H4 (cell line): ENCODE measurements at regions not wholly inside any gene's neighbourhood (a gene's known extent, or its start where the extent isn't known, plus 50 kb on each side); places are given as distances from the start of the nearest gene placed in this dataset.
"Not testable (repeated sequence)": the region's sequence is repeated elsewhere in the genome, so short reads cannot be mapped to it uniquely, and the experiment has no call there.

Source experiments
- DNase-seq: peaks from one replicate; pipeline ENCODE4 v3.0.0-alpha.2; 2015; ENCODE audit warnings: low spot score

DNA sequence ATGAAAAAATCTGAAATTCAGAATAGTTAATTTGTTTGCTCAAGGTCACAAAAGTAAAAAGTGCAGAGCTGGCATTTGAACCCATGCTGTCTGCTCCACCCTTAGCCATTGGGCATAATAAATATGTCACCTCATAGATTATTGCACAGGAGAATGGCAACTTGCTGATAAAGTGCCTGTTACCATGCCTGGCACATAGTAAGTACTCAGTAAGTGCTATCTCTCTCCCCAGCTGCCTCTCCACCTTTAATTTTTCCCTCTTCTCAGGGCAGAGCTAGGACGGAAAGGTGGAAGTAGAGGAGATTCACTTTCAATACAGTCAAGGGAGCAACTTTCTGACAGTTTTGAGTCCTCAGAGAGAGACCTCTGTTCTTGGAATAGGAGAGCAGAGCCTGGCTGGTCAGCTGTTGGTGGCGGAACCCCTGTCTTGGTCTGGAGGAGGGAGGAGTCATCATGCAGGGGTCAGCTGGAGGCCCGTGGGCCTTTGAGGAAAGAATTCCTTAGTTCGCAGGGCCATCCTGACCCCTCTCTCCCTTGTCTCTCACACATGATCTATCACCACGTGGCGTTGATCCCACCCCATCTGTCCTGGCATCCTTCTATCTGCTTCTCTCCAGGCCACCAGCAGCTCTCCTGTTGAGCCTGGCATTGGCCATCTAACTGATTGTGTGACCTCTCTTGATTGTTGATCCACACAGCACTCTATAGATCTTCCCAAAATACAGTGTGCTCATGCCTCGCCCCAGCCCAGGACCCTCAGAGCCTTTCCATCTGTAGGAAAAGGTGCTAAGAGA lies 149.3 kb downstream of the RPLP1 start:
- DNase-seq, result no peak

DNA sequence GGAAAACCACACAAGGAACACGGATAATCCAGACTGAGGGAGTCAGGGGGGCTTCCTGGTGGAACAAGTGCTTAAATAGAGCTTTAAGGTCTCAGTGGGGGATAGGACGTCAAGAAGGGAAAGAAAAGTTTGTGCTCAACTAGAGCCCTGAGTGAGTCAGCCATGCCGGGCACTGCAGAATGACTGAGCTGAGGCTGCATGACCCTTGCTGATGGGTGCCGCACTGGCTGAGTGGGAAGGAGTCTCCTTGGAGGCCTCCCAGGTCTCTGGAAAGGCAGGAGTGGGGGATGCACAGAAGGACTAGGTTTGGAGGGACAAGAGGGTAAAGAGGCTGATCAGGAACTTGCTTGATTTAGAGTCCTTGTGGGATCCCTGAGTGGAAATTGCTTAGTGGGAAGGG lies 150.3 kb downstream of the RPLP1 start:
- no peak for DNase-seq

DNA sequence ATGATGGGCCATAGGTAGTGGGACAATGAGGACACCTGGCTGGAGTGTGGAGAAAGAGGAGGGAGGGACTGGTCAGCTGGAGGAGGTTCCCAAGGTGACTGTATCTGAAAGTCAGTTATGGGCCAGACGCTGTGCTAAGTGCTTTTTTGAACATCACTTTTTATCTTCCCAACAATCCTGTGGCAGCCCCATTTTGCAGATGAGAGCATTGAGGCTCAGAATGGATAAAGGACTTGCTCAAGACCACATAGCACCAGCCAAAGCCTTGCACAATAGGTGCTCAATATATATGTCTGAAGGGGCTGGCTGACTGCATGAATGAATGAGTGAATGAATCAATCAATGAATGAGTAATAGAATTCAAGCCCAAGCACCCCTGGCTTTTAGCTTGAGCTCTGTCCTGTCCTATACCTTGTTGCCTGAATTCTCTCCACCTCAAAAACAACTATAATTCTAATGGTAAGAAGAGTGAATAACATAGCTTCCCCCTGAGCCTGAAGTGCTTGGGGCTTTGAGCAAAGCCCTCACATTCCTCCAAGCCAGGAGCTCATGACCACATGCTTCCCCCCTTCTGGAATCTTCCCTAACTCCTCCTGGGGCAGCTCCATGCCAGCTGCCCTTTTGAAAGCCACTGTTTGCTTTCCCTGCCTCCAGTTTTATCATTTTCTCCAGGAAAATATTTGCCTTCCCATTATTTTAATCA lies 150.9 kb downstream of the RPLP1 start:
- no peak for DNase-seq

DNA sequence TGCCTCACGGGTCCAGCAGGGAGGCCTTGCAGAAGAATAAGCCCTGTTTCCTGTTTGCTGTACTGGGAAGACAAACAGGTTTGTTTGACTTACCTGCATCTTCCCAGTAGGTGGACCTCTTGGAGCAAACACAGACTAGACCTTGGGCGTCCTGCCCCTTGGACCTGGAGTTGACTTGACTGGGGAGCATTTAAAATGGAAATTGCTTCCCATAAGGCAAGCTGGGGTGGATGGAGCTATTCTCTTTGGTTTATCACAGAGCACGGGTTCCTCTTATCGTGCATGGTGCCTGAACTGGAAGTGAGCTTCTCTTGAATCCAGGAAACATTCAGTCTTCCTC lies 151.4 kb downstream of the RPLP1 start:
- no peak for DNase-seq

DNA sequence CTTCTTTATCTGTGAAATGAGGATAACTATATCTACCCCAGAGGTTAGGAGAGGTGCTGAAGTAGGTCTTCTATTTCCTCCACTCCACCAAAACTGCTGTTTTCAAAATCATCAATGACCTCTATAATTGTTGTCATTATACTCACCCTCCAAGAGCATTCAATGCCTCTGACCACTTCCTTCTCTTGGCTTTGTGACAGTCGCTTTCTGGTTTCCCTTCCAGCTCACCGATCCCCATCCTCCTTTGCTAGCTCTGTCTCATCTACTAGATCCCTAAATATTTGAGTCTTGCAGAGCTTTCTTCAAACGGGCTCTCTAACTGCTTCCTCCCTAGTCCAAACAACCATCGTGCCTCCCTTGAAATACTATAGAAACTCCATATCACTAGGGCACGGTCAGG lies 153.5 kb downstream of the RPLP1 start:
- no peak for DNase-seq

DNA sequence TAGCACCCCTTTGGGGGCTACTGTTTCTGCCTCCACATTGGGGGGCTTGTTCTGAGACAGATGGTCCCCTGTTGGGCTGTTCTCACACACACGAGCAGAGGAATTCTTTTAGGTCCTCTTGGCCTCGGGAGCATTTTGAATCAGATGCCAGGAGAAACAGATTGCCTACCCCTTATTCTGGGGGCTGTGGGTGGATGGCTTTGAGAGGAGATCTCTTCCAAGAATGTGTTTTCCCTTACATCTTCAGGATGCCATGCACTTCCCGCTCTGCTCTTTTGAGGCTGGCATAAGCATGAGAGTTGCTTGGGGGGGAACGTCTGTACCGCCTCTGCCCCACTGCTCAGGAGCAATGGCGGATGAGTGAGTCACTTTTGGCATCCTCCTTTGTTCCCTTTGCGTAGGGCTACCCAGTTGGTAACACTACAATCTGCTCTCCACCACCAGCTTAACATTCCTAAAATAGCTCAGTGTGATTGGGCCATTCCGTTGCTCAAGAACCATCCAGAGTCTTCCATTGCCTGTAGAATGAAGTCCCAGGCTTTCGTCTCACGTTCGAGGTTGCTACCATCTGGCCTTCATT lies 154.4 kb downstream of the RPLP1 start:
- DNase-seq, result peak; percentile 11

DNA sequence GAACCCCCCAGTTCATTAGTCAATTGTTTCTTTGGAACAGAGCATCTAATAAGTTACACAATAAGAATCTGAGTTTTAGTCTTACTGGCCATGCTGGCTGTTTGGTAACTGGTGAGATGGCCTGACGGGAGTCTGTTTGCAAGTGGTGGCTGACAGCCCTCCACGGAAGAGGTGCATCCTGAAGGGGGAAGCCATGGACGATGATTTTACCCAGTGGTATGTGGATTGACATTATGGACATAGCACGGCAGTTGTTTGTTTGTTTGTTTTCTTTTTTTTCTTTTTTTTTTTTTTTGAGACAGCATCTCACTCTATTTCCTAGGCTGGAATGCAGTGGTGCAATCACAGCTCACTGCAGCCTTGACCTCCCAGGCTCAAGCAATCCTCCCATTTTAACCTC lies 156.0 kb downstream of the RPLP1 start:
- no peak for DNase-seq

DNA sequence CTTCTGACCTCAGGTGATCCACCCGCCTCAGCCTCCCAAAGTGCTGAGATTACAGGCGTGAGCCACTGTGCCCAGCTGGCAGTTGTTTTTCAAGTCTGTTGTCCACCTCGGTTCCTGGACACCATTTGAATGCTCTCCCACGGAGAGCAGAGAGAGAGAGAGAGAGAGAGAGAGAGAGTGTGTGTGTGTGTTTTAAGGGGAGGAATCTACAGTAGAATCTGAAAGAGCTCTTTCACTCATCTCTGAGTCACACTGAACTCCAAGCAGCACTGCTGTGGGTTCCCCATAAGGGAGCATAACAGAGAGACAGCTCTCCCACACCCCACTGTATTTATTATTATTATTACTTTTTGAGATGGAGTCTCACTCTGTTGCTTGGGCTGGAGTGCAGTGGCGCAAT lies 156.6 kb downstream of the RPLP1 start:
- peak; percentile 11 for DNase-seq

DNA sequence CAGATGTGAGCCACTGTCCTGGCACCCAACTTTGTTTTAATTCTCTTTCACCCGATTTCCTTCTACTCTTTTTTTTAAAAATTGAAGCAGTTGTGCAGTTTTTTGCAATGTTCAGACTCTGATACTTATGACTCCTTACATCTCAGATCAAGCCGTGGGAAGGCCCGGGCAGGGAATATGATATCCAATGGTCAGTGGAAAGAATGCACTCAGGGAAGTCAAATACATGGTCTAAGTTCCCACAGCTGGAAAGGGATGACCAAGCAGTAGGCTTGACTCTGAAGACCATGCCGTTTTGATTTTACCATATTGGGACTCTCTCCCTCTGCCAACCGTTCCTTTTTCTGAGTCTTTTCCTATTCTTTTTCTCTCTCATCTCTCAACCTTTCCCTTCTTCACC lies 157.2 kb downstream of the RPLP1 start:
- no peak for DNase-seq

DNA sequence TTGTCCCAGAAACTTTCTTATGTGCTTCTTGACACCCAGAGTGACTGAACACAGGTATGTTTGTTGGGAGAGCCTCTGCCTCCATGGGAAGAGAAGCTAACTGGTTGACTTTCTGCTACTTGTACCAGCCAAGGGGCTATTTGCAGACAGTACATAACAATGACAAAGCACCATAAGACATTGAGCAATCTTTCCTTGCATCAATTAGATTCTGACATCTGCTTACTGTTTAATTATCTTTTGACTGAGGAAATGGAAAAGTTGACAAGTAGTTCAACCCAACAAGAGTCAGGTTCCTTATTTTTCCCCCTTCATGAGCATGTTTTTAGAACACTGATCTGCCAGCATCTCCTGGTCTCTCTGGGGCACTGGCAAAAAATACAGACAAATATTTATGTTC lies 157.7 kb downstream of the RPLP1 start:
- DNase-seq, result no peak

DNA sequence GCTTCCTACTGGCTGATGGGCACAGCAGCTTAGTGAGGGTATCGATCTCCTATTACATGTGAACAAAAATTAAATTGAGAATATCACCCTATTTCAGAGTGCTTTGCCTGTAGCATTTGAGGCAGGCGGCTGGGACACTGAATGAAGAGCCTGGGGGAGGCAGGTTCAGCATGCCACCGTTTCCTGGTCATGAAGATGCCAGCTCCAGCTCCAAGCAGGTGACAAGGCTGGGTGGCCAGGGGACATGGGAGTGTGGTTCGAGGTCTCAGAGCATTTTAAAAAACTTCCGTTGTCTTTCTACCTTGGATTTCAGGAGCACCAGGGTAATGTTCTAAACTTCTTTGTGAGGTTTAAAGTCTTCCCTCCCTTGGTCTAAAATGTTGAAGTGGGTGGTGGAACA lies 158.2 kb downstream of the RPLP1 start:
- DNase-seq, result no peak

DNA sequence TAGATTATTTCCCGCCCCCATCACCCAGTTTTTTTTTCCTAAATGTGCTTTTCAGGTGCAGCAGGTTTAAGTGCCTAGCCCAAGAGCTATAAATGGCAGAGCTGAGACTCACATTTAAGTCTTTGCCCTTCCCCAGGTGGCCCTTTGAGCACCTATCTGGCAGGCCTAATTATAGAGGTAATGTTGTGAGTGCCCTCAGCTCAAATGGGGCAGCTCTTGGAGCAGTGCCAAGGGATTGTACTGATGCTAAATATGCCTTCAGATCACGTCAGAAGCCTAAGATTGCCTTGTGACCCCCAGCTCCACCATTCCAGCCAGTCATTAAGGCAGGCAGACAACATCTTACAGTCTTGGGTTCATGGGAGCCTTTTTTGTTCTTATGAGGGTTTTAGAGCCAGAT lies 159.5 kb downstream of the RPLP1 start:
- no peak for DNase-seq

DNA sequence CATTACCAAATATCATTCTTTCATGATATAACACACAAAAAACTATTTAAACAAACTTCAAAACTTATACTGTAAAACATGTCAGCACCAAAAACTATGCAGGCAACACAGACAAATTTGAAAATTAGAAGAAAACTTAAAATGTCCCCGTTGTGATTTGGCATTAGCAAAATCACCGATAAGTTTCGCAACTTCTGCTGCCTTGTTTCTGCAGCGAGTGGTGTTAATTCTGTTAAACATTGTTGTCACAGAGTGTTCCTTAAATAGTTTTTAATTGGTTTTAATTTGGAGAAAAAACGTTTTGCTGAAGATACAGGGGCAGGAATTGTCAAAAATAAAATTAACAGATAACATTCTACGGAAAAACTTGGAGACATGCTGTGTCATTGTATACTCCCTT lies 160.6 kb downstream of the RPLP1 start:
- no peak for DNase-seq

DNA sequence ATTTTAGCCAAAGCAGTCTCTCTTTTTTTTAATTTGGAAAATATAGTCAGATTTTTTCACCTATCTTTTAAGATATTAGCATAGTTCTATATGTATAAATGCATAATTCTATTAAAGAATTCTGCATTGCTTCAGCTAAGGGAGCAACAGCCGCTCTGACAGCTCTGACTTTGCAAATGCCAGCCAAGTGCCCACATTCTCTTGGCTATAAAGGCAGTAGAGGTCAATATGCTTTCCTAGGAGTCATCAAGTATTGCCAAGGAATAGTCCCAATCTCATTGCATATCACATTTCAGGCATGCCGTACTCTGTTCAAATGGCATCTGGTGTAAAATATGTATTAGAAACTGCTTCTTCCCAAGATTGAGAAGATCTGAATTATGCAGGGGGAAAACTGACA lies 161.4 kb downstream of the RPLP1 start:
- DNase-seq, result no peak

DNA sequence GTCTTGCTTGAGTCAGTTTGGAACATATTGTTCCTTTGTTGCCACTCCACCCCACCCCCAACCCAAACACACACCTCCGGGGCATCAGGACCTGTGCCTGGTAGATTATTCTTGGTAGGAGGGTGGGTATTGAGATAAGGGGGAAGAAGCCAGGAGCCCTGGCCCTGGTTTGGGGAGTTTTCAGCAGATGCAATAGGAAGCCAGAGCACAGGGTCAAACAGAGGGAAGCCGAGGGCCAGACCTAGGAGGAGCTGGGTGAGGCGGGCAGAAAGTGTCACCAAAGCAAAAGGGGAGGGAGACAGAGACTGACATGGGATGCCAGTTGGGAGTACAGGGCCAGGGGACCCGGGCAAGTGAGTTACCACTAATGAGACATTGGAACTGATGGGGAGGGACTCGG lies 163.1 kb downstream of the RPLP1 start:
- DNase-seq, result no peak

DNA sequence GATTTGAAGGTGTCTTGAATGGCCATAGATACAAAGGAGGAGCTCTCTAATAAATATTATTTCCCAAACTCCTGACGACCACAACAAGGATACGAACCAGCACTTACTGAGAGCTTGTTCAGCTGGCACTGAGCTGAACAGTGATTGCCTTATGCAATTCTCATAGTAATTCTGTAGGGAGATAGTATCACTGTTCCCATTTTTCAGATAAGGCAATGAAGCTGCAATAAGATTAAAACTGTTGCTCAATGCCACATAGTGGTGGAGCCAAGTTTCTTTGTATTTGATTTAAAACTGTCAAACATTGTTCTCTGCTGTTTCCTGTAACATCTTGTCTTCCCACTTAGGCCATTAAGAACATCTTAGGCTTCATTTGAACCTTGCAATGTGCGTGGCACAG lies 163.9 kb downstream of the RPLP1 start:
- DNase-seq, result no peak

DNA sequence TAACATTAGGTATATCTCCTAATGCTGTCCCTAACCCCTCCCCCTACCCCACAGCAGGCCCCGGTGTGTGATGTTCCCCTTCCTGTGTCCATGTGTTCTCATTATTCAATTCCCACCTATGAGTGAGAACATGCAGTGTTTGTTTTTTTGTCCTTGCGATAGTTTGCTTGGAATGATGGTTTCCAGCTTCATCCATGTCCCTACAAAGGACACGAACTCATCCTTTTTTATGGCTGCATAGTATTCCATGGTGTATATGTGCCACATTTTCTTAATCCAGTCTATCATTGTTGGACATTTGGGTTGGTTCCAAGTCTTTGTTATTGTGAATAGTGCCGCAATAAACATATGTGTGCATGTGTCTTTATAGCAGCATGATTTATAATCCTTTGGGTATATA lies 164.5 kb downstream of the RPLP1 start:
- DNase-seq, result not testable (repeated sequence)

DNA sequence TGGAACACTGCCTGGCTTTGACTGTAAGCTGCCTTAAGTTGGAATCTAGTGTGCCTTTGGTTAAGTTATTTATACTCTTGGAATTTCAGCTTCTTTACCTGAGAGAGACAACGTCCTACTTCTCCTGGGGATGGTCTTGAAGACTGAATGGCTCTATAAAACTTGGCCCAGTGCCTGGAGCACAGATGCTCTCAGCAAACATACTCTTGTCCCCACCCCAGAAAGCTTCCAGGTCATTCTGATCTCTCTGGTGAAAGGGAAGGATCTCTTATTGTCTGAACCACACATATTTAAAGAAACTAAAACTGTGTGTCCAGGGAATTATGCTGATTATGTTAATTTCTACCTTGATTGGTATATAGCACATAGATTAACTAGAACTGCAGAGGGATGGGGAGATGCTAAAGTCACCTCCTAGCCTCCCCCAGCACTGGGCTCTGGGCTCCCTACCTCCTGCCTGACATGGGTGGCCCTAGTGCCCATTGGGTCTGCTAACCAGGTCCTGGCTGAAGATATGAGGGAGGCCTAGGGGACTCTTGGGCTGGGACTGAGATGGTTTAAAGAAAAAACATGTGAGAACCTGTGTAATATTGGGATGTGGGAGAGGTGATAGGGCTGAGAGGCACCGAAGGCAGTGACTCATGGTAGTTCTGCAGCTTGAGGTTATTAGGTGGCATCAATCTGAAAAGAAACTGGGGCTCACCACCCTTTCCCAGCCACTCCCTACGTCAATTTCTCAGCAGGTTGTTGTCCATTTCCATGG lies 171.0 kb downstream of the RPLP1 start:
- no peak for DNase-seq

DNA sequence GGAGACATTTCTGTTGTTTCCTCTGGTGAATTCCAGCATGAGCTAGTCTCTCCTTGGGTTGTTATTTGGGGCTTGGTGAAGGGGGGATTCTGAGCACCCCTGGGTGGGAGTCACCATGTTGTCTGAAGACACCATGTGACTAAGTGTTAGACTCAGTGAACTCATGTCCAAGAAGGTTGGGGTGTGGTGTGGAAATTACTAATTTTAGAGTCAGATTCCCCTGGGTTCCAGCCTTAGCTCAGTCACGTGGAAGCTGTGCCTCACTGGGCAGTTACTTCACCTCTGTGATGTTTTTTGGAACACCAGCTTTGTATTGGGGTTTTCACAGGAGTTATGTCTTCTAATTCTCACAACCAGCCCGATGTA lies 171.5 kb downstream of the RPLP1 start:
- DNase-seq, result no peak

DNA sequence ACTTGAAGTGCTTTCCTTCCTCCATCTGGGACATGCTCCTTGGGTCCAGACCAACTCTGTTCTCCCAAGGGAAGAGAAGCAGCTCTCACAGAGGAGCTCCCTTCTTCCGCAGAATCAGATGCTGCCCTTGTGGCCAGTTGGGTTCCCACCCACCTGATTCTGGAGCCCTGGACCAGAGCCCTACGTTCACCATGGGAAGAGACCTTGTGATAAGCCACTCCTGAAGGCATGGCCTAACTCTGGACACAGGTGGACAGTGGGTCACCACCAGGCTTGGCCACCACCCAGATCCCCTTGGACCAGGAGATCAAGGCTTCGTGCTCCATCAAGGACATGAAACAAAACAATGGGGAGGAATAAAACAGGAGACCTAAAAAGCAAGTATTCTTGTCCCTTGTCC lies 172.2 kb downstream of the RPLP1 start:
- DNase-seq, result no peak

DNA sequence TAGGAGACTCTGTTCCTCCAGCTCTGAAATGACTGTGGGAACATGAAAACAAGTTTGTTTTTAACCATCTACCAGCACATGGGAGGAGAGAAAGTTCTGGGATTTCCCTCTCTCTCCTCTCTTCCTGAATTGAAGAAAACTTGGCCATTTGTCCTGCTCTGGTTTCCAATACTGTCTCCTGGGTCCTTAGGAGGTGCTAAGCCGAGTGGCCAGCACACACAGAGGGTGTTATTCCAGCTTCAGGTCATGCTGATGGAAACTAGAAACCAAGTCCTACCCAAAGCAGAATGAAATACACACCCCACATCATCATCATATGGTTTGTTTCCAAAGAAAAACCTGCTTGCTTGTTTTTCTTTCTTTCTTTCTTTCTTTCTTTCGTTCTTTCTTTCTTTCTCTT lies 172.7 kb downstream of the RPLP1 start:
- no peak for DNase-seq
